ENCODE measurements at regions not wholly inside any gene's neighbourhood (a gene's known extent, or its start where the extent isn't known, plus 50 kb on each side); places are given as distances from the start of the nearest gene placed in this dataset.

DNA sequence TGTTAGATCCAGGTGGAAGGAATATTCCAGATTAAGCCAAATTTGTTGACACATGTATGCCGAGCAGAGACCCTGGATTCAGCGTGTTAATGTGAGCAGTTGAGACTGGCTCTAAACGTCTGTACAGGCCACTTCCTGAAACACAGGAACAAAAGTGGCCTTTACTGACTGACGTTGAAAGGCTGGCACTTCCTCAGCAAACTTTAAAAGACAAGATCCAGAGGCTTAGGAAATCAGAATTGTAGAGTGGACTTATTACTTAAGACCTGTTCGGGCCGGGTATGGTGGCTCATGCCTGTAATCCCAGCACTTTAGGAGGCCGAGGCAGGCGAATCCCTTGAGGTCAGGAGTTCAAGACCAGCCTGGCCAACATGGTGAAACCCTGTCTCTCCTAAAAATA is 125.7 kb upstream of the ARID1B start:
- ATAC-seq (no peak), DNase-seq (ENCODE audit: low spot score) (no peak)

DNA sequence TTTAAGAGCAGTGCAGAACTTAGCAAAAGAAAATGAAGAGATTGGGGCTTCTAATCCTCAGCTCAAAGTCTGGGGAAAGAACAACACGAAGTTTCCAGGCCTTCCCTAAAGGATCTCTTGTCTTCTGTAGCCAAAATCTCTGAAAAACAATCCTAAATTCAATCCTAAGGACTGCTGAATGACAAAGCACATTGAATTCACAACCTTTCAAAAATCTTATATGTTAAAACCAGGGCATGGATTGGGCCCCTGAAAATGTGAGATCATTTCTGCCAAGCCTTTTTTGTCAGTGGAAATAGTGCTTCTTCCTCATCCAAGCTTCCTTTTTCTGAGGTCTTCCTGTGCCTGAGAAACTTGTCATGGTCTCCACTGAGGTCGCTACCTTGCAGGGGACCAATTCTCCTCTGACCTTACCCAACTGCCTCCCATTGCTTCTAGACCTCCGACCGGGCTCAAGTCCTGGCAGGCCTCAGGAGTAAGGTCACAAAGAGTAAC is 126.2 kb upstream of the ARID1B start:
- DNase-seq (ENCODE audit: low spot score) (no peak), ATAC-seq (no peak)

- ATAC-seq (no peak), DNase-seq (ENCODE audit: low spot score) (no peak)
Observed at GRCh38 chr6:156648616-156649015, 128.6 kb upstream of the ARID1B start.

DNA sequence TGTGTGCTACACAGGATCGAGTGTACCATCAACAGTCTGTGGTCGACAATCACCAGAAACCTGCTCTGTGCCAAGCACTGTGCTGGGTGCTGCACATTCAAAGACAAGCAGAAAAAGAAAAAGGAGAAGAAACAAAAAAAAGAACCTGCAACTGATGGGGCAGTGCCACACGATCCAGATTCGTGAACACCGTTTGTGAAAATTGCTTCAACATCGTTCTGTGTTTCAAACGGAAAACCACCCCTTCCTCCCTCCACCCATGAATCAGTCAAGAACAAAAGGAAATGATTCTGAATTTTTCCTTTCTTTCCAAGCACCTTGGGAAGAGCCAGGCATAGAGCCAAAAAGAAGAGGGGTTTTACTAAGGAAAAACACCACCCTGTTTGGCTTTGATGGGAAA is 129.2 kb upstream of the ARID1B start:
- DNase-seq (ENCODE audit: low spot score) (no peak), ATAC-seq (no peak)

- DNase-seq (ENCODE audit: low spot score) (no peak), ATAC-seq (no peak)
Observed at GRCh38 chr6:156647140-156647784, 129.9 kb upstream of the ARID1B start.

DNA sequence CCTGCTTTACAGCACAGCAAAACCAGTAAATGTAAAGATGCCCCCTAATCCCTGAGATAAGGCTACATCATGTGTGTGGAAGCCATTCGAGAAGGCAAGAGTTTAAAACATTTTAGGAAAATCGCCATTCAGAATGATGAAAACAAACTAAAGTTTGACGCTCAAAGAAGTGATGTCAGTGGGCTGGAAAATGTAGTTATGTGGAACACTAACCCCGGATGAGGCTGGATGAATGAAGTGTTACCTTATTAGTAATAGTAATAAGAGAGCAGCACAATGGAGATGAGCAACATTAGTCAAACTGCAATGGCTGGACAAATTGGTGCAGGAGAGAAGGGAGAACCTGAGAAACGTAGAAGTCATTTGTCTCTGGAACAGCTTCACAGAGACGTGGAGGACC is 130.7 kb upstream of the ARID1B start:
- ATAC-seq (no peak), DNase-seq (ENCODE audit: low spot score) (no peak)

DNA sequence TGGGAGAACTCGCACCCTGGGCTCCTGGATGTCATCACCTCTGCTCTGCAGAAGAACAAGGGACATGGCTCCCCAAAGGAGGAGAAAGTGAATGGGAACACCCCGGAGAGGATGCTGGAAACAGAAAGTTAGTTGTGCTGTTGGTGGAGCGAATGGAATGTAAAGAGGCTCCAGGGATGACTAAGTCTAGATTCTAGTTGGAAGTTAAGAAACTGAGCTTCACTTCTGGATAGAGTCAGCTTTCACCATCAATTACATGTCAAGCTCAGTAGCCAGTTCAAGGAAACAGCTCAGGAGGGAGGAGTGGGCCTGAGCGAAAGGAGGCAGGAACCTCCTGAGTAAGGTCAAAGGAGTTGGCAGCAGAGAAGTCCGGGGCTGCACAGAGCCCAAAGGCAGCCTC is 132.1 kb upstream of the ARID1B start:
- ATAC-seq (no peak), DNase-seq (ENCODE audit: low spot score) (no peak)

DNA sequence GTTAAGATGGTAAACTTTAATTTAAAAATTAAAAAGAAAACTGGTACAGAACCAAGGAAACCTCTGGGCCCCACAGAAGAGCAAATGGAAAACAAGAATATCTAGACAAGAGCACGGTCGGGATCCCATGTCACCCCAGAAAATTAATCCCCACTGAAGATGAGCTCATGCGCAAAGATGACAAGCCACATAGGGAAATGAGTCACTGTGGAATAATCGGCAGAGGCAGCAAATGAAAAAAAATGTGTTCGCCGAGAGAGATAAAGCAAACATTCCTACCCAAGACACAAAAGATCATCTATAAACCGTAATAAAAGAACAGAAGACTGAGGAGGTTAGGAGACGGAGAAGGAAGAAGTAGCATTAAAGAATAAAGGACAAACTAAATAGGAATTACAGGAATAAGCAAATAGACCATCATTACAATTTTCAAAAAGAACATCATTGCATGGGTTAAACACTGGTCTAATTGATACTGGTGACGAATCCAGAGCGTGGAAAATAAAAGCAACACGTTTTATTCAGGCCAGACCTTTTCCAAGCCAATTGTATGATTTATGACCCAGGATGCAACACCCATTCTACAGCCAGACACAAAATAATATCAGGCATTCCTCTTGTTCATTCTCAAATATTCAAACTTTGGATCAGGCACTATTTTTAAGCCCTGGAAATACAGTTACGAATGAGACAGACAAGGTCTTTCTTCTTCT is 138.0 kb upstream of the ARID1B start:
- DNase-seq (ENCODE audit: low spot score) (no peak), ATAC-seq (no peak)

- DNase-seq (ENCODE audit: low spot score) (no peak), ATAC-seq (no peak)
Observed at GRCh38 chr6:156638581-156638980, 138.6 kb upstream of the ARID1B start.

DNA sequence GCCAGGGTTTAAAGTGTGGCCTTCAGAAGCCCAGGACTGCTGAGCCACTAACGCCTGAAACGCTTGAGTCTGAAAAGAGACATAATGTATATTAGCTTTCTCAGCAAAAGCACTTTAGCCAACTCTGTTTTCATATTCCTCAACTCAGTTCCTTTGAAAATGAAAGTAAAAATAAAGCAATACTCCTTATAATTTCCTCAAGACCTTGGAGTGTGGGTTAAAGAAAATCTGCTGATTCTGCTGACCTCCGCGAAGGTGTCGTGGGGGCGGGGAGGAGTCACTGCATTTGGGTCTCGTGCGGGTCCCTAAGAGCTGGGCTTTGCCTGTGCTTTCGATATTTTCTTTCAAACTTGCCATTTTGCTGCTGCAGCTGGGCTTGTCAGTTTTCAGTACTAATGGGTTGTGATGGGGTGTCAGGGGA is 142.2 kb upstream of the ARID1B start:
- ATAC-seq: no peak
- DNase-seq (ENCODE audit: low spot score): no peak

DNA sequence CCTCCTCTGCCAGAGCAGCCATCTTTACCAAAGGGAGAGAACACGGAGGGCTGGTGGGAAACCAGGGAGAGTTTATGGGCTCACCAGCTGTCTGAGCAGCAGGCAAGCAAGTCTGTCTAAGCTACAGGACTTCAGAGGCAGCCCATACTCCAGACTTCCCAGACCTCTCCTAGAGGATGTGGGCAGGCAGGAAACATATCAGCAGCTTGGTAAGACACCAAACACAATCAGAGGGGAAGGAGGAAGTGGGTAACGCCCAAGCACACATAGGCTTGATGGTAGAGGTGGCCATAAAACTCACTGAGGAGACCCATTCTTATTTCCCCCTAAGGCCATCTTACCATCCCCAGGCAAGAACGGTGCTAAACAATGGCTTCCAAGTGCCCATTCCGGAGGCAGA is 143.1 kb upstream of the ARID1B start:
- ATAC-seq (no peak), DNase-seq (ENCODE audit: low spot score) (no peak)

DNA sequence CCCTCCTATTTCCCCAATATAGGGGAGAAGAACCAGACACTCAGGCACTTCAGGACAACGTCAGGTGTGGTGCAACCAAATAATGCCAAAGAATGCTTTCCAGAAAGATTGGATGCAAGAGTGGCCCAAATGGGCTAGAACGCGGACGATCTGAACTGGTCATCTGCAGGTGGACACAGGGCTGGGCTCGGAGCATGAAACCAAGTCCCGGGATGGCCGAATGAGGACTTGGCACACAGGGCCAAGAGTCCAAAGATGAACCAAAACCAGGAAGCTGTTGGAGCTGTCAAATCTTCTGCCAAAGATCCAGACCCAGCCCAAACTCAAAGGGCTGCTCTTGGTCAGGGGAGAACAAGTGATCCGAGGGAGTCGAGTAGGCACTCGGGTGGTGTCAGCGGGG is 143.9 kb upstream of the ARID1B start:
- no peak for DNase-seq (ENCODE audit: low spot score)
- ATAC-seq: peak; percentile 59

GRCh38 chr6:156630613-156631302 is 146.4 kb upstream of the ARID1B start:
- DNase-seq (ENCODE audit: low spot score): no peak
- ATAC-seq: no peak

DNA sequence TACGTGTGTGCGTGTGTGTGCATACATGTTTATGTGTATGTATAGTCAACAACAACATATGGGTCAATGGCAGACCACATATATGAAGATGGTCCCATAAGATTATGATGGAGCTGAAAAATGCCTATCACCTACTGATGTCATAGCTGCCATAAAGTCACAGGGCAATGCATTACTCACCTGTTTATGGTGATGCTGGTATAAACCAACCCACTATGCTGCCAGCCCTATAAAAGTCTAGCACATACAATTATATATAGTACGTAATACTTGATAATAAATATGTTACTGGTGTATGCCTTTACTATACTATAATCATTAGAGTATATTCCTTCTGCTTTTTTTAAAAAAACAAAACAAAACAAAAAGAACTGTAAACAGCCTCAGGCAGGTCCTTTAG is 148.4 kb upstream of the ARID1B start:
- ATAC-seq (no peak), DNase-seq (ENCODE audit: low spot score) (no peak)

DNA sequence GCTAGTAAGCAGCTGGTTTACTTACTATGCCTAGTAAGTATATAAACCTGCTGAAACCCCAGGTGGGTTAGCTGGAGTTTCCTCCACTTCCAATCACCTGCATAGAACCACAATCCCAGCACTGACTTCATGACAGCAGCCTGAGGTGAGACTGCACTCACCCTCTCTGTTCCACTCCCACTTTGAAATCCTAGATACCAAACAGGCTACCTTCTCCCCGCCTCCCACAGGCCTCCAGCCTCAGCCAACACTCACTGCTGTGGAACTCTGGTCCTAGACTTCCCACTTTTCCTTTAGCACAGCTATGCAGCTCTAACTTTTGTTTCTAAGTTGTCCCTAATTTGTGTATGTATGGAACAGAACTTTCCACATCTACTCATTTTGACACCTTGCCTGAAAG is 149.7 kb upstream of the ARID1B start:
- ATAC-seq (no peak), DNase-seq (ENCODE audit: low spot score) (no peak)

GRCh38 chr6:156622185-156622584 is 155.0 kb upstream of the ARID1B start:
- ATAC-seq (no peak), DNase-seq (ENCODE audit: low spot score) (no peak)

- ATAC-seq (no peak), DNase-seq (ENCODE audit: low spot score) (no peak)
Observed at GRCh38 chr6:156620331-156620730, 156.8 kb upstream of the ARID1B start.

GRCh38 chr6:156618600-156619205 is 158.5 kb upstream of the ARID1B start:
- ATAC-seq (no peak), DNase-seq (ENCODE audit: low spot score) (no peak)

- DNase-seq (ENCODE audit: low spot score) (no peak), ATAC-seq (no peak)
Observed at GRCh38 chr6:156617941-156618340, 159.2 kb upstream of the ARID1B start.

DNA sequence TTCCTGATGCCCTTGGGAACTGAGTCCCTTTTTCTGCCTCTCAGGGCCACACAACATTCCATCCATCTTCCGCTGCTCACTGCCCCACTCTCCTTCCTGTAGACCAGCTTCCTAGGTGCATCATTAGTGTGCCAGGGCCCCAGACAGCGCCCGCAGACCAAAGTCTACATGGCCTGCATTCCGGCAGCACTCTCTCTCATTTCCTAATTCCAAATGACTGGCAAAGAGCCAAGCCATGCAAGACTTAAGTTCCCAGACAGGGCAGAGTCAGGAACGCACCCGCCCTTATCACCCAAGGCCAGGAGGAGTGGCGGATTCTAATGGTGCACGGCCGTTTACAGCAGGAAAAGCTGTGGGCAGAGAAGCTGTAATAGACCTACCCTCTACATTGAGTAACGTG is 159.8 kb upstream of the ARID1B start:
- ATAC-seq (peak; percentile 51), DNase-seq (ENCODE audit: low spot score) (no peak)

GRCh38 chr6:156616495-156616894 is 160.7 kb upstream of the ARID1B start:
- no peak for DNase-seq (ENCODE audit: low spot score)

DNA sequence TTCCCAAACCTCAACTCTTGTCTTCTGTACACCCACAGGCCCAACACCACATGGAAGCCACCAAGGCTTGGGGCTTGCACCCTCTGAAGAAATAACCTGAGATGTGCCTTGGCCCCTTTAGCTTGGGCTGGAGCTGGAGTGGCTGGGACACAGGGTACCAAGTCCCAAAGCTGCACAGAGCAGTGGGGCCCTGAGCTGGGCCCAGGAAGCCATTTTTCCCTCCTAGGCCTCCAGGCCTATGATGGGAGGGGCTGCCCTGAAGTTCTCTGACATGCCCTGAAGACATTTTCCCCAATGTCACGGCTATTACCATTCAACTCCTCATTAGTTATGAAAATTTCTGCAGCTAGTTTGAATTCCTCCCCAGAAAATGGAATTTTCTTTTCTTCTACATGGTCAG is 163.2 kb upstream of the ARID1B start:
- ATAC-seq (no peak), DNase-seq (ENCODE audit: low spot score) (no peak)

More at GRCh38 chr6:156616495-156616894, 160.7 kb upstream of the ARID1B start:
- no peak for ATAC-seq
